Body of pancreas (tissue), 4 donors: ENCODE measurements at regions not wholly inside any gene's neighbourhood (a gene's known extent, or its start where the extent isn't known, plus 50 kb on each side); places are given as distances from the start of the nearest gene placed in this dataset.

Experiments used
- POLR2A ChIP-seq, 3 donors: fragments of 450-650 bp; IDR thresholded peaks; one replicate each; pipeline ENCODE4 v1.6.1; 2016; ENCODE audit warnings: antibody characterized with exemption in 3 of 3, mild to moderate bottlenecking in 2 of 3
- TF ChIP-seq, protein P1 (sequence below), 7 experiments: fragments of 450-650 bp in 4 of 7; fragments of 200-600 bp in 3 of 7; sonication (generic) in 3 of 7; IDR thresholded peaks; one replicate each; pipeline ENCODE4 v1.5.1; 2016 to 2019; ENCODE audit warnings: antibody characterized with exemption in 7 of 7

DNA sequence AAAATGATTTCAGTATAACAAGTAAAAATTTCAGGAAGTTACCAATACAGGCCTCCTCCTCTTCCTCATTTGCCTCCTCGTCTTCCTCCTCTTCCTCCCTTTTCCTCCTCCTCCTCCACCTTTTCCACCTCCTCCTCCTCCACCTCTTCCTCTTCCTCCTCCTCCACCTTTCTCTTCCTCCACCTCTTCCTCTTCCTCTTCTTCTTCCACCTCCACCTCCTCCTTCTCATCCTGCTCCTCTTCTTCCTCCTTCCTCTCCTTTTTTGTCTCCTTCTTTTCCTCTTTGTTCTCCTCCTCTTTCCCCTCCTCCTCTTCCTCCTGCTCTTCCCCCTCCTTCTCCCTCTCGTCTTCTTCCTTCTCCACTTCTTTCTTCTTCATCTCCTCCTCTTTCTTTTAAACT, 94.4 kb upstream of the SFMBT2 start:
- TF ChIP-seq, protein P1, sequence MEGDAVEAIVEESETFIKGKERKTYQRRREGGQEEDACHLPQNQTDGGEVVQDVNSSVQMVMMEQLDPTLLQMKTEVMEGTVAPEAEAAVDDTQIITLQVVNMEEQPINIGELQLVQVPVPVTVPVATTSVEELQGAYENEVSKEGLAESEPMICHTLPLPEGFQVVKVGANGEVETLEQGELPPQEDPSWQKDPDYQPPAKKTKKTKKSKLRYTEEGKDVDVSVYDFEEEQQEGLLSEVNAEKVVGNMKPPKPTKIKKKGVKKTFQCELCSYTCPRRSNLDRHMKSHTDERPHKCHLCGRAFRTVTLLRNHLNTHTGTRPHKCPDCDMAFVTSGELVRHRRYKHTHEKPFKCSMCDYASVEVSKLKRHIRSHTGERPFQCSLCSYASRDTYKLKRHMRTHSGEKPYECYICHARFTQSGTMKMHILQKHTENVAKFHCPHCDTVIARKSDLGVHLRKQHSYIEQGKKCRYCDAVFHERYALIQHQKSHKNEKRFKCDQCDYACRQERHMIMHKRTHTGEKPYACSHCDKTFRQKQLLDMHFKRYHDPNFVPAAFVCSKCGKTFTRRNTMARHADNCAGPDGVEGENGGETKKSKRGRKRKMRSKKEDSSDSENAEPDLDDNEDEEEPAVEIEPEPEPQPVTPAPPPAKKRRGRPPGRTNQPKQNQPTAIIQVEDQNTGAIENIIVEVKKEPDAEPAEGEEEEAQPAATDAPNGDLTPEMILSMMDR (IDR thresholded peaks at IDR 0.05), result no peak
- TF ChIP-seq POLR2A (IDR thresholded peaks at IDR 0.05), result no peak
